Stimulated activated CD4-positive, alpha-beta T cell treated with anti-CD3 and anti-CD28 coated beads, TNF-alpha, amount 100 ng/mL, for 24 hours (primary cell): ENCODE measurements at regions not wholly inside any gene's neighbourhood (a gene's known extent, or its start where the extent isn't known, plus 50 kb on each side); places are given as distances from the start of the nearest gene placed in this dataset.

Experiments used
- DNase-seq, 3 experiments: peaks; one replicate each; pipeline ENCODE4 v3.0.0-alpha.2; 2020; ENCODE audit warnings: low read depth in 3 of 3

GRCh38 chr2:121074293-121074932 is 210.6 kb downstream of the TFCP2L1 start:
- DNase-seq, result no peak

- DNase-seq, result peak in 1 of 3 experiments; percentile 50
Observed at GRCh38 chr2:121075006-121075551, 209.9 kb downstream of the TFCP2L1 start.

GRCh38 chr2:121075641-121076497 is 209.1 kb downstream of the TFCP2L1 start:
- DNase-seq, result no peak

GRCh38 chr2:121076498-121076820 is 208.5 kb downstream of the TFCP2L1 start:
- DNase-seq, result no peak

- DNase-seq, result peak; percentile 27 to 71 (median 35)
Observed at GRCh38 chr2:121076885-121077549, 208.0 kb downstream of the TFCP2L1 start.

- DNase-seq, result no peak
Observed at GRCh38 chr2:121078899-121079298, 206.1 kb downstream of the TFCP2L1 start.

GRCh38 chr2:121080013-121080772 is 204.8 kb downstream of the TFCP2L1 start:
- peak in 2 of 3 experiments; percentile 26 to 32 for DNase-seq

GRCh38 chr2:121081701-121082100 is 203.3 kb downstream of the TFCP2L1 start:
- DNase-seq, result no peak

- DNase-seq, result no peak
Observed at GRCh38 chr2:121082191-121082590, 202.8 kb downstream of the TFCP2L1 start.

- DNase-seq, result no peak
Observed at GRCh38 chr2:121084130-121084680, 200.8 kb downstream of the TFCP2L1 start.

GRCh38 chr2:121085801-121086200 is 199.2 kb downstream of the TFCP2L1 start:
- no peak for DNase-seq

- no peak for DNase-seq
Observed at GRCh38 chr2:121086450-121086849, 198.6 kb downstream of the TFCP2L1 start.

- DNase-seq, result no peak
Observed at GRCh38 chr2:121087117-121087516, 197.9 kb downstream of the TFCP2L1 start.

GRCh38 chr2:121088251-121089165 is 196.5 kb downstream of the TFCP2L1 start:
- no peak for DNase-seq

GRCh38 chr2:121089166-121089510 is 195.9 kb downstream of the TFCP2L1 start:
- no peak for DNase-seq

GRCh38 chr2:121090088-121090715 is 194.8 kb downstream of the TFCP2L1 start:
- no peak for DNase-seq

- DNase-seq, result no peak
Observed at GRCh38 chr2:121092095-121092494, 192.9 kb downstream of the TFCP2L1 start.

- no peak for DNase-seq
Observed at GRCh38 chr2:121093692-121094091, 191.3 kb downstream of the TFCP2L1 start.

GRCh38 chr2:121094101-121094500 is 190.9 kb downstream of the TFCP2L1 start:
- no peak for DNase-seq

- no peak for DNase-seq
Observed at GRCh38 chr2:121094845-121095244, 190.2 kb downstream of the TFCP2L1 start.
